Karpas-422 (cell line): ENCODE measurements at regions not wholly inside any gene's neighbourhood (a gene's known extent, or its start where the extent isn't known, plus 50 kb on each side); places are given as distances from the start of the nearest gene placed in this dataset.

Experiments
- DNase-seq: peaks from one replicate; pipeline ENCODE4 v3.0.0-alpha.2; 2015
- H2AFZ ChIP-seq: fragments of 200-600 bp; sonication (generic); 2 replicates; pipeline ENCODE4 v1.6.1; 2014; ENCODE audit warnings: antibody characterized with exemption, low read length, mixed read lengths
- H3K27ac ChIP-seq: fragments of 200-600 bp; sonication (generic); 2 replicates; pipeline ENCODE4 v1.5.1; 2014; ENCODE audit warnings: mild to moderate bottlenecking, low read length, moderate library complexity
- H3K27me3 ChIP-seq: fragments of 200-600 bp; sonication (generic); 2 replicates; pipeline ENCODE4 v1.6.1; 2014; ENCODE audit warnings: low read length, mixed read lengths
- H3K36me3 ChIP-seq: fragments of 200-600 bp; sonication (generic); 2 replicates; pipeline ENCODE4 v1.6.1; 2014; ENCODE audit warnings: low read length, mixed read lengths; ENCODE audit not compliant: insufficient read depth
- H3K4me1 ChIP-seq: fragments of 200-600 bp; sonication (generic); 2 replicates; pipeline ENCODE4 v1.6.1; 2014; ENCODE audit warnings: mild to moderate bottlenecking, low read length, mixed read lengths
- H3K4me2 ChIP-seq: fragments of 200-600 bp; sonication (generic); 2 replicates; pipeline ENCODE4 v1.6.1; 2014; ENCODE audit warnings: low read length, low read depth, mild to moderate bottlenecking; ENCODE audit not compliant: poor library complexity, severe bottlenecking
- H3K4me3 ChIP-seq: fragments of 200-600 bp; sonication (generic); 2 replicates; pipeline ENCODE4 v1.5.1; 2014; ENCODE audit warnings: mild to moderate bottlenecking, antibody characterized with exemption, low read length, mixed read lengths
- H3K79me2 ChIP-seq: fragments of 200-600 bp; sonication (generic); 2 replicates; pipeline ENCODE4 v1.6.1; 2014; ENCODE audit warnings: mild to moderate bottlenecking, low read length, mixed read lengths
- H3K9ac ChIP-seq: fragments of 200-600 bp; sonication (generic); 2 replicates; pipeline ENCODE4 v1.6.0; 2014; ENCODE audit warnings: low read length
- H3K9me2 ChIP-seq: fragments of 200-600 bp; sonication (generic), shearing (Covaris generic); replicated peaks from 2 replicates; pipeline ENCODE4 v1.6.0; 2014; ENCODE audit warnings: mild to moderate bottlenecking, low read length, moderate library complexity; ENCODE audit not compliant: insufficient read depth
- H3K9me3 ChIP-seq: fragments of 300-700, 200-600 bp; sonication (generic); 2 replicates; pipeline ENCODE4 v1.6.1; 2014; ENCODE audit warnings: low read length, mixed read lengths
- H4K20me1 ChIP-seq: fragments of 200-600 bp; sonication (generic); 2 replicates; pipeline ENCODE4 v1.6.1; 2014; ENCODE audit warnings: mild to moderate bottlenecking, antibody characterized with exemption, low read length, low read depth; ENCODE audit not compliant: insufficient read depth

GRCh38 chr12:82028772-82029171 is 269.6 kb upstream of the PPFIA2 start:
- H3K4me2 ChIP-seq = no peak overlapping the region
- H2AFZ ChIP-seq = no peak overlapping the region
- no peaks in the 10 kb centered on the region for H3K27me3 ChIP-seq
- no peaks in the 10 kb centered on the region for H3K36me3 ChIP-seq
- H3K9me3 ChIP-seq = peaks cover 4% of the 10 kb centered on the region; the same call in 1 of the 2 replicates
- H3K9ac ChIP-seq = no peak overlapping the region
- no peaks in the 10 kb centered on the region for H4K20me1 ChIP-seq
- no peak for DNase-seq
- H3K4me1 ChIP-seq = no peaks in the 10 kb centered on the region
- no peak overlapping the region for H3K27ac ChIP-seq
- H3K4me3 ChIP-seq = no peak overlapping the region
- H3K79me2 ChIP-seq = no peaks in the 10 kb centered on the region
- no peaks in the 10 kb centered on the region for H3K9me2 ChIP-seq

GRCh38 chr12:82027612-82028011 is 268.5 kb upstream of the PPFIA2 start:
- H3K27ac ChIP-seq = no peak overlapping the region
- no peak overlapping the region for H3K4me3 ChIP-seq
- no peaks in the 10 kb centered on the region for H3K36me3 ChIP-seq
- no peak overlapping the region for H3K4me2 ChIP-seq
- H3K9ac ChIP-seq = no peak overlapping the region
- DNase-seq = no peak
- 0 out of 2 replicates have a peak, but pooled peaks cover 7% of the 10 kb centered on the region for H3K9me3 ChIP-seq
- H3K27me3 ChIP-seq = no peaks in the 10 kb centered on the region
- no peaks in the 10 kb centered on the region for H3K9me2 ChIP-seq
- H2AFZ ChIP-seq = no peak overlapping the region
- no peaks in the 10 kb centered on the region for H3K4me1 ChIP-seq
- H3K79me2 ChIP-seq = no peaks in the 10 kb centered on the region
- no peaks in the 10 kb centered on the region for H4K20me1 ChIP-seq

- H3K9ac ChIP-seq = no peak overlapping the region
- H3K9me3 ChIP-seq = peaks cover 8% of the 10 kb centered on the region; the same call in 1 of the 2 replicates
- no peaks in the 10 kb centered on the region for H3K9me2 ChIP-seq
- DNase-seq = no peak
- no peaks in the 10 kb centered on the region for H3K4me1 ChIP-seq
- H3K27me3 ChIP-seq = no peaks in the 10 kb centered on the region
- no peak overlapping the region for H3K27ac ChIP-seq
- H3K4me3 ChIP-seq = no peak overlapping the region
- H3K36me3 ChIP-seq = no peaks in the 10 kb centered on the region
- no peaks in the 10 kb centered on the region for H4K20me1 ChIP-seq
- H3K79me2 ChIP-seq = no peaks in the 10 kb centered on the region
- H3K4me2 ChIP-seq = no peak overlapping the region
- no peak overlapping the region for H2AFZ ChIP-seq
Observed at GRCh38 chr12:82025462-82025861, 266.3 kb upstream of the PPFIA2 start.

- Histone ChIP-seq H3K27me3 (no peaks in the 10 kb centered on the region), H3K4me2 (no peak overlapping the region), H3K27ac (no peak overlapping the region), H2AFZ (no peak overlapping the region), H3K9me3 (peaks cover 17% of the 10 kb centered on the region), H4K20me1 (no peaks in the 10 kb centered on the region), H3K79me2 (no peaks in the 10 kb centered on the region), H3K9ac (no peak overlapping the region), H3K9me2 (no peaks in the 10 kb centered on the region), H3K36me3 (no peaks in the 10 kb centered on the region), H3K4me3 (no peak overlapping the region), H3K4me1 (no peaks in the 10 kb centered on the region)
- no peak for DNase-seq
Observed at GRCh38 chr12:82019533-82019932, 260.4 kb upstream of the PPFIA2 start.

- no peak overlapping the region for H3K4me3 ChIP-seq
- H3K4me1 ChIP-seq = no peaks in the 10 kb centered on the region
- H3K27me3 ChIP-seq = no peaks in the 10 kb centered on the region
- H3K4me2 ChIP-seq = no peak overlapping the region
- H3K79me2 ChIP-seq = no peaks in the 10 kb centered on the region
- no peaks in the 10 kb centered on the region for H3K36me3 ChIP-seq
- no peak for DNase-seq
- peaks cover 13% of the 10 kb centered on the region for H3K9me3 ChIP-seq
- no peaks in the 10 kb centered on the region for H4K20me1 ChIP-seq
- H3K9ac ChIP-seq = no peak overlapping the region
- no peak overlapping the region for H2AFZ ChIP-seq
- H3K27ac ChIP-seq = no peak overlapping the region
- no peaks in the 10 kb centered on the region for H3K9me2 ChIP-seq
Observed at GRCh38 chr12:82015623-82016347, 256.6 kb upstream of the PPFIA2 start.

GRCh38 chr12:82012176-82012575 is 253.0 kb upstream of the PPFIA2 start:
- Histone ChIP-seq H2AFZ (no peak overlapping the region), H4K20me1 (no peaks in the 10 kb centered on the region), H3K9ac (no peak overlapping the region), H3K36me3 (no peaks in the 10 kb centered on the region), H3K4me2 (no peak overlapping the region), H3K4me3 (no peak overlapping the region), H3K27me3 (no peaks in the 10 kb centered on the region), H3K27ac (no peak overlapping the region), H3K4me1 (no peaks in the 10 kb centered on the region), H3K9me3 (peaks cover 9% of the 10 kb centered on the region), H3K9me2 (no peaks in the 10 kb centered on the region), H3K79me2 (no peaks in the 10 kb centered on the region)
- DNase-seq = no peak

GRCh38 chr12:82009524-82009923 is 250.4 kb upstream of the PPFIA2 start:
- Histone ChIP-seq H2AFZ (no peak overlapping the region), H3K9me3 (peaks cover 9% of the 10 kb centered on the region), H3K9ac (no peak overlapping the region), H3K27ac (no peak overlapping the region), H3K9me2 (no peaks in the 10 kb centered on the region), H3K27me3 (no peaks in the 10 kb centered on the region), H3K36me3 (no peaks in the 10 kb centered on the region), H3K4me3 (no peak overlapping the region), H3K4me1 (no peaks in the 10 kb centered on the region), H3K79me2 (no peaks in the 10 kb centered on the region), H4K20me1 (no peaks in the 10 kb centered on the region), H3K4me2 (no peak overlapping the region)
- no peak for DNase-seq

- no peaks in the 10 kb centered on the region for H3K27me3 ChIP-seq
- no peaks in the 10 kb centered on the region for H3K9me2 ChIP-seq
- no peak overlapping the region for H2AFZ ChIP-seq
- no peak for DNase-seq
- peaks cover 9% of the 10 kb centered on the region for H3K9me3 ChIP-seq
- no peaks in the 10 kb centered on the region for H3K36me3 ChIP-seq
- H3K4me2 ChIP-seq = no peak overlapping the region
- no peaks in the 10 kb centered on the region for H3K79me2 ChIP-seq
- H3K4me3 ChIP-seq = no peak overlapping the region
- H3K4me1 ChIP-seq = no peaks in the 10 kb centered on the region
- no peak overlapping the region for H3K9ac ChIP-seq
- H4K20me1 ChIP-seq = no peaks in the 10 kb centered on the region
- no peak overlapping the region for H3K27ac ChIP-seq
Observed at GRCh38 chr12:82008251-82008650, 249.1 kb upstream of the PPFIA2 start.
